PC-3 (cell line): ENCODE measurements at regions not wholly inside any gene's neighbourhood (a gene's known extent, or its start where the extent isn't known, plus 50 kb on each side); places are given as distances from the start of the nearest gene placed in this dataset.

ENCODE experiments used
- ATAC-seq: fragments of 200-7000 bp; cut with Tn5 transposase; 2 replicates; pipeline ENCODE4 v1.9.1; 2020; ENCODE audit warnings: mild to moderate bottlenecking, moderate library complexity
- BruUV-seq: library from RNA; stranded (reverse); fragments of 400-500 nt; replicated peaks from 2 replicates; lab custom pipeline; 2021; lab: Mats Ljungman, UMichigan
- CTCF ChIA-PET: fragments of 300-600 bp; sonication (Branson Sonifier 250); formaldehyde crosslinking; loops from one replicate; lab custom pipeline; 2022; ENCODE audit warnings: antibody characterized with exemption; lab: Charles Lee
- POLR2A ChIA-PET: fragments of 300-600 bp; sonication (Branson Sonifier 250); formaldehyde crosslinking; loops from one replicate; lab custom pipeline; 2022; ENCODE audit warnings: antibody characterized with exemption; ENCODE audit not compliant: unreplicated experiment; lab: Charles Lee
- DNase-seq: peaks from one replicate; pipeline ENCODE4 v3.0.0-alpha.2; 2015
- H2AFZ ChIP-seq: fragments of 300-600 bp; sonication (generic); 2 replicates; pipeline ENCODE4 v1.6.0; 2016; ENCODE audit warnings: antibody characterized with exemption, low read length
- H3F3A ChIP-seq: fragments of 300-600 bp; sonication (generic); one replicate; pipeline ENCODE4 v1.6.0; 2017; ENCODE audit warnings: antibody characterized with exemption, low read length, control low read depth, mild to moderate bottlenecking; ENCODE audit not compliant: unreplicated experiment
- H3K27ac ChIP-seq: fragments of 300-600 bp; sonication (generic); 2 replicates; pipeline ENCODE4 v1.5.1; 2016; ENCODE audit warnings: mild to moderate bottlenecking, low read length
- H3K27me3 ChIP-seq: fragments of 300-600 bp; sonication (generic); 2 replicates; pipeline ENCODE4 v1.6.1; 2016; ENCODE audit warnings: low read length, mixed read lengths
- H3K36me3 ChIP-seq: fragments of 300-600 bp; sonication (generic); 2 replicates; pipeline ENCODE4 v1.6.1; 2016; ENCODE audit warnings: low read depth, mixed run types, low read length, mixed read lengths
- H3K4me1 ChIP-seq: fragments of 300-600 bp; sonication (generic); 2 replicates; pipeline ENCODE4 v1.5.1; 2016; ENCODE audit warnings: low read length; ENCODE audit not compliant: insufficient read depth
- H3K4me2 ChIP-seq: fragments of 300-600 bp; sonication (generic); 2 replicates; pipeline ENCODE4 v1.6.0; 2016; ENCODE audit warnings: low read length
- H3K4me3 ChIP-seq: fragments of 300-600 bp; sonication (generic); 2 replicates; pipeline ENCODE4 v1.5.1; 2016; ENCODE audit warnings: mild to moderate bottlenecking, low read length, mixed read lengths
- H3K79me2 ChIP-seq: fragments of 300-600 bp; sonication (generic); 2 replicates; pipeline ENCODE4 v1.6.1; 2017; ENCODE audit warnings: low read length, mixed read lengths
- H3K9ac ChIP-seq: fragments of 300-600 bp; sonication (generic); 2 replicates; pipeline ENCODE4 v1.6.0; 2016; ENCODE audit warnings: mild to moderate bottlenecking, low read length
- H3K9me2 ChIP-seq: fragments of 300-600 bp; sonication (generic); replicated peaks from 2 replicates; pipeline ENCODE4 v1.6.1; 2016; ENCODE audit warnings: mixed run types, low read length, mixed read lengths
- H3K9me3 ChIP-seq: fragments of 300-600 bp; sonication (generic); 2 replicates; pipeline ENCODE4 v1.6.1; 2016; ENCODE audit warnings: low read length, mixed read lengths
- H4K20me1 ChIP-seq: fragments of 300-600 bp; sonication (generic); 2 replicates; pipeline ENCODE4 v1.6.1; 2016; ENCODE audit warnings: low read length, mixed read lengths
- CTCF ChIP-seq: fragments of 300-600 bp; sonication (generic); conservative IDR thresholded peaks from 2 replicates; pipeline ENCODE4 v1.5.1; 2017; ENCODE audit warnings: antibody characterized with exemption, low read depth, mild to moderate bottlenecking, low read length
- EZH2 ChIP-seq: fragments of 300-600 bp; sonication (generic); IDR thresholded peaks from one replicate; pipeline ENCODE4 v1.6.1; 2017; ENCODE audit warnings: antibody characterized with exemption, mild to moderate bottlenecking, low read length; ENCODE audit not compliant: unreplicated experiment
- EZH2phosphoT487 ChIP-seq: fragments of 300-600 bp; sonication (generic); IDR thresholded peaks from 2 replicates; pipeline ENCODE4 v1.6.1; 2018; ENCODE audit warnings: mild to moderate bottlenecking, antibody characterized with exemption, low read length, borderline replicate concordance
- intact Hi-C: fragments of 100-400 bp; cut with micrococcal nuclease; formaldehyde crosslinking; loops from 2 replicates; pipeline ENCODE4 v1.9.0; 2023

- peaks cover 22% of the 10 kb centered on the region for H3K27me3 ChIP-seq
- no peak overlapping the region for H3K4me3 ChIP-seq
- H3K9me3 ChIP-seq: no peaks in the 10 kb centered on the region
- no peaks in the 10 kb centered on the region for H3K9me2 ChIP-seq
- H2AFZ ChIP-seq: no peak overlapping the region
- ChIA-PET CTCF (no interaction called here), POLR2A (no interaction called here)
- no peak for ATAC-seq
- H3K79me2 ChIP-seq: no peaks in the 10 kb centered on the region
- no peak overlapping the region for H3K9ac ChIP-seq
- no peak for TF ChIP-seq EZH2
- H4K20me1 ChIP-seq: no peaks in the 10 kb centered on the region
- no peak for DNase-seq
- no peak overlapping the region for H3K27ac ChIP-seq
- H3K4me2 ChIP-seq: no peak overlapping the region
- intact Hi-C loops: no loop called here
- no peaks in the 10 kb centered on the region for H3F3A ChIP-seq
- H3K36me3 ChIP-seq: no peaks in the 10 kb centered on the region
- no TSS peak for BruUV-seq
- H3K4me1 ChIP-seq: no peaks in the 10 kb centered on the region
These were observed 95.9 kb upstream of the LEP start for GRCh38 chr7:128145191-128145590.

GRCh38 chr7:128146052-128146451, 95.0 kb upstream of the LEP start:
- peaks cover 28% of the 10 kb centered on the region for H3K27me3 ChIP-seq
- CTCF ChIA-PET: no interaction called here
- H3F3A ChIP-seq: no peaks in the 10 kb centered on the region
- no peak overlapping the region for H2AFZ ChIP-seq
- no TSS peak for BruUV-seq
- no peaks in the 10 kb centered on the region for H3K9me2 ChIP-seq
- no peak for DNase-seq
- H3K36me3 ChIP-seq: no peaks in the 10 kb centered on the region
- H3K9ac ChIP-seq: no peak overlapping the region
- no peaks in the 10 kb centered on the region for H3K9me3 ChIP-seq
- POLR2A ChIA-PET: no interaction called here
- intact Hi-C loops: no loop called here
- no peak overlapping the region for H3K4me2 ChIP-seq
- no peak overlapping the region for H3K4me3 ChIP-seq
- H3K4me1 ChIP-seq: no peaks in the 10 kb centered on the region
- no peak for ATAC-seq
- no peak overlapping the region for H3K27ac ChIP-seq
- H3K79me2 ChIP-seq: no peaks in the 10 kb centered on the region
- H4K20me1 ChIP-seq: no peaks in the 10 kb centered on the region
- TF ChIP-seq EZH2phosphoT487 (no peak), EZH2 (no peak), CTCF (no peak)

- no peaks in the 10 kb centered on the region for H3K9me3 ChIP-seq
- H3K4me3 ChIP-seq: no peak overlapping the region
- H4K20me1 ChIP-seq: no peaks in the 10 kb centered on the region
- no peak overlapping the region for H3K4me2 ChIP-seq
- CTCF ChIA-PET: no interaction called here
- H3K9ac ChIP-seq: no peak overlapping the region
- TF ChIP-seq EZH2: no peak
- TF ChIP-seq CTCF: no peak
- intact Hi-C loops: no loop called here
- no peak overlapping the region for H2AFZ ChIP-seq
- H3F3A ChIP-seq: no peaks in the 10 kb centered on the region
- H3K9me2 ChIP-seq: no peaks in the 10 kb centered on the region
- H3K79me2 ChIP-seq: no peaks in the 10 kb centered on the region
- H3K4me1 ChIP-seq: no peaks in the 10 kb centered on the region
- no peak for ATAC-seq
- peak; percentile 16 for DNase-seq
- no peaks in the 10 kb centered on the region for H3K36me3 ChIP-seq
- POLR2A ChIA-PET: no interaction called here
- no TSS peak for BruUV-seq
- H3K27ac ChIP-seq: no peak overlapping the region
- peaks cover 21% of the 10 kb centered on the region for H3K27me3 ChIP-seq
These were observed 92.4 kb upstream of the LEP start for GRCh38 chr7:128148676-128149075.
